ENCODE measurements at regions not wholly inside any gene's neighbourhood (a gene's known extent, or its start where the extent isn't known, plus 50 kb on each side); places are given as distances from the start of the nearest gene placed in this dataset.

GRCh38 chr10:59958882-59959281 is 52.5 kb upstream of the CCDC6 start:
- TF ChIP-seq CTCF (IDR thresholded peaks at IDR 0.05; ENCODE audit: insufficient read depth, low read depth, low read length) (no peak), EZH2 (IDR thresholded peaks at IDR 0.05; ENCODE audit: insufficient read depth, low read length) (no peak)

All from astrocyte (in vitro differentiated cells and primary cell).